HG03196 (cell line): ENCODE measurements at regions not wholly inside any gene's neighbourhood (a gene's known extent, or its start where the extent isn't known, plus 50 kb on each side); places are given as distances from the start of the nearest gene placed in this dataset.
"Not testable (repeated sequence)": the region's sequence is repeated elsewhere in the genome, so short reads cannot be mapped to it uniquely, and the experiment has no call there.

ENCODE experiments used
- ATAC-seq: cut with Tn5 transposase; IDR thresholded peaks from one replicate; pipeline ENCODE4 v1.9.1; 2021; ENCODE audit not compliant: unreplicated experiment

GRCh38 chr10:45111509-45111908 lies 110.8 kb downstream of the ZNF22 start:
- no peak for ATAC-seq

- ATAC-seq = not testable (repeated sequence)
Observed at GRCh38 chr10:45117940-45118339, 117.2 kb downstream of the ZNF22 start.

GRCh38 chr10:45118929-45119328 lies 118.2 kb downstream of the ZNF22 start:
- no peak for ATAC-seq

GRCh38 chr10:45122180-45122860 lies 121.6 kb downstream of the ZNF22 start:
- ATAC-seq = not testable (repeated sequence)

- no peak for ATAC-seq
Observed at GRCh38 chr10:45135443-45136198, 134.9 kb downstream of the ZNF22 start.

GRCh38 chr10:45136256-45136655 lies 135.5 kb downstream of the ZNF22 start:
- ATAC-seq = no peak

- no peak for ATAC-seq
Observed at GRCh38 chr10:45144326-45145070, 143.8 kb downstream of the ZNF22 start.

- not testable (repeated sequence) for ATAC-seq
Observed at GRCh38 chr10:45145143-45145542, 144.4 kb downstream of the ZNF22 start.

- no peak for ATAC-seq
Observed at GRCh38 chr10:45147000-45147399, 146.3 kb downstream of the ZNF22 start.

- ATAC-seq = no peak
Observed at GRCh38 chr10:45150997-45151396, 150.3 kb downstream of the ZNF22 start.

- ATAC-seq = no peak
Observed at GRCh38 chr10:45151467-45152214, 150.9 kb downstream of the ZNF22 start.

- ATAC-seq = no peak
Observed at GRCh38 chr10:45152726-45153125, 152.0 kb downstream of the ZNF22 start.

- no peak for ATAC-seq
Observed at GRCh38 chr10:45154502-45154901, 153.8 kb downstream of the ZNF22 start.

- ATAC-seq = no peak
Observed at GRCh38 chr10:45155784-45156183, 155.1 kb downstream of the ZNF22 start.

- no peak for ATAC-seq
Observed at GRCh38 chr10:45160271-45160670, 155.1 kb downstream of the OR13A1 start.

GRCh38 chr10:45163315-45163975 lies 152.0 kb downstream of the OR13A1 start:
- no peak for ATAC-seq

- ATAC-seq = not testable (repeated sequence)
Observed at GRCh38 chr10:45175520-45176118, 139.8 kb downstream of the OR13A1 start.

- ATAC-seq = no peak
Observed at GRCh38 chr10:45179691-45180090, 135.7 kb downstream of the OR13A1 start.

- no peak for ATAC-seq
Observed at GRCh38 chr10:45180507-45180906, 134.9 kb downstream of the OR13A1 start.
